WERI-Rb-1 (cell line): ENCODE measurements at regions not wholly inside any gene's neighbourhood (a gene's known extent, or its start where the extent isn't known, plus 50 kb on each side); places are given as distances from the start of the nearest gene placed in this dataset.

Source experiments
- DNase-seq: peaks from one replicate; pipeline ENCODE4 v3.0.0-alpha.2; 2020
- H3K27ac ChIP-seq: fragments of 250-450 bp; sonication (Bioruptor Pico); 2 replicates; pipeline ENCODE4 v1.5.1; 2020; ENCODE audit warnings: mild to moderate bottlenecking, moderate library complexity
- H3K27me3 ChIP-seq: fragments of 250-450 bp; sonication (Bioruptor Pico); 2 replicates; pipeline ENCODE4 v1.5.1; 2021; ENCODE audit warnings: mild to moderate bottlenecking, low read depth, moderate library complexity; ENCODE audit not compliant: insufficient read depth, severe bottlenecking
- H3K36me3 ChIP-seq: fragments of 250-450 bp; sonication (Bioruptor Pico); 2 replicates; pipeline ENCODE4 v1.5.1; 2020; ENCODE audit warnings: mild to moderate bottlenecking, moderate library complexity
- H3K4me3 ChIP-seq: 2 replicates; pipeline ENCODE4 v1.5.1; 2011; ENCODE audit warnings: low read depth, mild to moderate bottlenecking, control low read depth, low read length
- H3K9me3 ChIP-seq: fragments of 250-450 bp; sonication (Bioruptor Pico); 2 replicates; pipeline ENCODE4 v1.5.1; 2021; ENCODE audit warnings: mild to moderate bottlenecking, moderate library complexity; ENCODE audit not compliant: severe bottlenecking
- TF ChIP-seq, protein P1 (sequence below): IDR thresholded peaks from 2 replicates; pipeline ENCODE4 v1.5.1; 2011; ENCODE audit warnings: low read depth, mild to moderate bottlenecking, control low read depth, inconsistent platforms, low read length

DNA sequence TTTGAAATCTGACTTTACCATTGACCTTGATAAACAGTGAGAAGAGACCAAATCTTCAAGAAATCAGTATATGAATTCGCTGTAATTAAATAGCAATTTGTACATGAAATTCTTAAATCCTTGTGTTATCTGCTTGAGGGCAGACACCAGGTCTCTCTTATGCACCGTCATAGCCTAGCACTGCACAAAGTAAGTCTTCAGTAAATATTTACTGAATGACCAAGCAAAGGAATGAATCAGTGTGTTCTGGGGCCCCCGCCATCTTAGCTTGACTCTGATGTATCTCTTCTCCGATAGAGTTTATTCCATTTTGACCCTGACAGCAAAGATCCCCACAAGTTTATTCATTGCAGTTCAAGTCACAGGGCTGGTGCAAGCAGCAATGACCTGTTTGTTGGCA is 328.0 kb downstream of the TMEM114 start:
- no peak overlapping the region for H3K4me3 ChIP-seq
- DNase-seq, result no peak
- no peaks in the 10 kb centered on the region for H3K36me3 ChIP-seq
- H3K27me3 ChIP-seq, result peaks cover 25% of the 10 kb centered on the region
- TF ChIP-seq, protein P1, sequence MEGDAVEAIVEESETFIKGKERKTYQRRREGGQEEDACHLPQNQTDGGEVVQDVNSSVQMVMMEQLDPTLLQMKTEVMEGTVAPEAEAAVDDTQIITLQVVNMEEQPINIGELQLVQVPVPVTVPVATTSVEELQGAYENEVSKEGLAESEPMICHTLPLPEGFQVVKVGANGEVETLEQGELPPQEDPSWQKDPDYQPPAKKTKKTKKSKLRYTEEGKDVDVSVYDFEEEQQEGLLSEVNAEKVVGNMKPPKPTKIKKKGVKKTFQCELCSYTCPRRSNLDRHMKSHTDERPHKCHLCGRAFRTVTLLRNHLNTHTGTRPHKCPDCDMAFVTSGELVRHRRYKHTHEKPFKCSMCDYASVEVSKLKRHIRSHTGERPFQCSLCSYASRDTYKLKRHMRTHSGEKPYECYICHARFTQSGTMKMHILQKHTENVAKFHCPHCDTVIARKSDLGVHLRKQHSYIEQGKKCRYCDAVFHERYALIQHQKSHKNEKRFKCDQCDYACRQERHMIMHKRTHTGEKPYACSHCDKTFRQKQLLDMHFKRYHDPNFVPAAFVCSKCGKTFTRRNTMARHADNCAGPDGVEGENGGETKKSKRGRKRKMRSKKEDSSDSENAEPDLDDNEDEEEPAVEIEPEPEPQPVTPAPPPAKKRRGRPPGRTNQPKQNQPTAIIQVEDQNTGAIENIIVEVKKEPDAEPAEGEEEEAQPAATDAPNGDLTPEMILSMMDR, result no peak
- no peaks in the 10 kb centered on the region for H3K9me3 ChIP-seq
- H3K27ac ChIP-seq, result no peak overlapping the region

DNA sequence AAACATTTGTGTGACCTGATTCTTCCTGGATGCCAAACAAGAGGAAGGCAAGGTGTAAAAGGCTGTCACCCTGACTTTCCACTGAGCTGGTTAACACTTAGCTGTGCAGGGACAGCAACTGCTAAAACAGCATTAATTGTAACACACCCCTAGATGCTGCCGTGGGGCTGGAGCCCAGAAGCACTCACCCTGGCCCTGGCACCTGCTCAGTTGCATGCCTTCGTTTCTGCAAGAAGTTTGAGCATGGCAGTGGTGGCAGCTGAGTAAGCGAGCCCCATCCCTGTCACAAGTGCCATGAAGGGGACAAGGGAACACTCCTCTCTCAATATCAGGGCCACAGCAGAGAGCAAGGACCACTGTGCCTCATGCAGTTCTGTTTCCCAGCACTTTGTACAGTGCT is 330.2 kb downstream of the TMEM114 start:
- TF ChIP-seq, protein P1, result no peak
- Histone ChIP-seq H3K36me3 (no peaks in the 10 kb centered on the region), H3K27me3 (peaks cover 33% of the 10 kb centered on the region), H3K9me3 (no peaks in the 10 kb centered on the region), H3K4me3 (no peak overlapping the region), H3K27ac (no peak overlapping the region)
- no peak for DNase-seq

DNA sequence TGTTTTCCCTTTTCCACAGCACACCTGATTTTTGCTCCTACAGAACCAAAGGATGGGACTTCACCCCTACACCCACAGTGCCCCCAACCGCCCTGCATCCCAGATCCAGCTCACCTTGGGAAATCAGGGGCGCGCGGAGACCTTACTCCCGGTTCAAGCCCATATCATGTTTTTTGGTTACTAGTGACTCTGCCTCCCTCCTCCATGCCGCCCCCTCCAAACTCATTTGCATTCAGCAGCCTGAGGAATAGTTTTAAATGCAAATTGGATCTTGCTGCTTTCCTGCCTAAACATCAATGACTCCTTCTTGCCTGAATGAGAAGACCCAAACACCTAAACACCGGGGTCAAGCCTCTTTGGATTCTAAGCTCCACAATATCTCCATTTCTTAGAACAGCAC is 331.8 kb downstream of the TMEM114 start:
- H3K4me3 ChIP-seq, result no peak overlapping the region
- H3K27me3 ChIP-seq, result peaks cover 43% of the 10 kb centered on the region
- TF ChIP-seq, protein P1, result no peak
- H3K9me3 ChIP-seq, result no peaks in the 10 kb centered on the region
- no peak for DNase-seq
- no peak overlapping the region for H3K27ac ChIP-seq
- no peaks in the 10 kb centered on the region for H3K36me3 ChIP-seq

DNA sequence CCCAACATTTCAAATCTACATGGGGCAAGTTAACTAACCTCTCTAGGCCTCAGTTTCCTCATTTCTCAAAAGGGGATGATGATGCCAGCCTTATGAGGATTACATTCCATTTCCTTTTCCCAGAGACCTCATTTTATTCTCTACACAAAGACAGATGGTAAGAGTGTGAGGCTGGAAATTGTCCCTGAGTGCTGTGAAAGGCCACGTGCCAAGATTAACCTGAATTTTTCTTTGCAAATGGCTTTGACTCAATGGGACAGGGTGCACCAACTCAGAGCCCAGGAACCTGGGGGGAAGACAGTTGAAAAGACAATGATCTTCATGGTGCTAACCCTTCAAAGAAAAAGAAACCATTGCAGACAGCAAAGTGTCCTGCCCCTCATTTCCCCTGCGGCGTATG is 332.8 kb downstream of the TMEM114 start:
- no peak overlapping the region for H3K4me3 ChIP-seq
- no peak for DNase-seq
- TF ChIP-seq, protein P1, result no peak

DNA sequence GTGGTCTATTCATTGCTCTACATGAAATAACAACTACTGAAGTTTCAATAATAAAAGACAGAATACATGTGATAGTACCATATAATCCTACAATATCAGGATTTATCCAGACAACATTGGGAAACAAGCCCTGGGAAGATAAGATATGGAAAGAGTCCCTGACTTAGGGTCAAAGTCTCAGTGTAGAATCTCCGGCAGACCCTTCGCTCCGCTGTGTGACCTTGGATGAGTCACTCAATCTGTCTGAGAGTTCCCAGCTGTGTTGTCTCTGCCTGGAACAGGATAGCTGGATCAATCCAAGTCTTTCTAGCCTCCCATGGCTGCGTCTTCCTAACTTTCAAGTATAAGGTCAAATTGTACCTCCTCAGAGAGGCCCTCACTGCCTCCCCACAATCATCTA is 335.9 kb downstream of the TMEM114 start:
- Histone ChIP-seq H3K27me3 (peaks cover 47% of the 10 kb centered on the region), H3K36me3 (no peaks in the 10 kb centered on the region), H3K9me3 (no peaks in the 10 kb centered on the region), H3K27ac (no peak overlapping the region), H3K4me3 (no peak overlapping the region)
- no peak for DNase-seq
- TF ChIP-seq, protein P1, result no peak

More for the DNA sequence above, 332.8 kb downstream of the TMEM114 start:
- Histone ChIP-seq H3K27ac (no peak overlapping the region), H3K9me3 (no peaks in the 10 kb centered on the region), H3K27me3 (peaks cover 38% of the 10 kb centered on the region), H3K36me3 (no peaks in the 10 kb centered on the region)

DNA sequence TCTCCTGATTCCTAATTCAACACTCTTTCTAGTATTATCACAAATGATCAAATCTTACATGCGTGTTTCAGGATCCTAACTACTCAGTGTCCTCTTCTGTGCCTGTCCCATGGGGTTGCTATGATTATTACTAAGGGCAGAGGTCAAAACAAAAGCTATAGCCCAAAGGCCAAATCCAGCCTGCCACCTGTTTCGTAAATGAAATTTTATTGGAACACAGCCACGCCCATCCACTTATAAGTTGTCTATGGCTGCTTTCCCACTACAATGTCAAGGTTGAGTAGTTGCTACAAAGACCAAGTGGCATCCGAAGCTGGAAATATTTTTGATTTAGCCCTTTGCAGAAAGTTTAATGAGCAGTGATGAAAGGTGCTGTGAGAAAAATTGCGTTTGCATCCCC is 336.6 kb downstream of the TMEM114 start:
- no peak overlapping the region for H3K4me3 ChIP-seq
- no peaks in the 10 kb centered on the region for H3K36me3 ChIP-seq
- peaks cover 48% of the 10 kb centered on the region for H3K27me3 ChIP-seq
- TF ChIP-seq, protein P1, result no peak
- H3K9me3 ChIP-seq, result no peaks in the 10 kb centered on the region
- H3K27ac ChIP-seq, result no peak overlapping the region
- no peak for DNase-seq
